ENCODE measurements at regions not wholly inside any gene's neighbourhood (a gene's known extent, or its start where the extent isn't known, plus 50 kb on each side); places are given as distances from the start of the nearest gene placed in this dataset.

DNA sequence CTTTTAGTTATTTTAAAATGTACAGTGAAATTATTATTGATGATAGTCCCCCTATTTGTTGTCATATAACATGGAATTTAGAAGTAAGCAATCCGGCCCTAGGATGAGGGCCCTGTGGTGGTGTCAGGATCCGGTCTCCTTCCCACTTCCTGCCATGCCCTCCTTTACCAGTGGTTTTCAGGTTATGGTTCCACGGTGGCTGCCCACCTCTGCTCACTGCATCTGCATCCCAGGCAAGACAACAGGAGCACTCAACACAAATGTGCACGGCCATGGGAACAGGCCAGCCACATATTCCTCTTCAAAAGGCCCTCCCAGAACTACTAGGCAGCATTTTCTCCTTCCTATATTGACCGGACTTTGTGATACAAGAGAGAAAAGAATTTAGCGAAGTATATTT lies 1007.2 kb downstream of the TBC1D22A start:
- DNase-seq (ENCODE audit: insufficient read length, low spot score) (no peak), FAIRE-seq (no peak)
- TF ChIP-seq PAX5 (IDR thresholded peaks at IDR 0.05; ENCODE audit: insufficient read depth, low read length, severe bottlenecking) = no peak
- no peak for TF ChIP-seq POLR2A (IDR thresholded peaks at IDR 0.05; ENCODE audit: low read depth, low read length)
- no peak for TF ChIP-seq POU2F2 (IDR thresholded peaks at IDR 0.05; ENCODE audit: low read depth, low read length)
- TF ChIP-seq TAF1 (IDR thresholded peaks at IDR 0.05; ENCODE audit: low read depth, low read length) = no peak
- TF ChIP-seq SPI1 (IDR thresholded peaks at IDR 0.05; ENCODE audit: low read depth, low read length) = no peak
- no peak for TF ChIP-seq POLR2AphosphoS5 (IDR thresholded peaks at IDR 0.05; ENCODE audit: low read depth, low read length)

DNA sequence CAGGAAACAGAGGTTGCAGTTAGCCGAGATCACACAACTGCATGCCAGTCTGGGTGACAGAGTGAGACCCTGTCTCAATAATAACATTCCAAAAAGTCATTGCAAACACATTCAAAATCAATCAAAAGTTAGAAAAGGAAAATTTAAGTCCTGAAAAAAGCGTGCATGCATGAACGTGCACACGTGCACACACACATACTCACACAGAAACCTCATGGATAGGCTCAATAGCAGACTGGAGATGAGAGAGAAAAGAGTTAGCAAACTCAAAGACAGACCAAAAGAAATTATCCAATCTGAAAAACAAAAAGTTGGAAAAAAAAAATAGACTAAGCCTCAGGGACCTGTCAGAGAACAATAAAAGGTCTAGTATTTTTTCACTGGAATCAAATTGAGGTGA lies 1005.6 kb downstream of the TBC1D22A start:
- FAIRE-seq (no peak), DNase-seq (ENCODE audit: insufficient read length, low spot score) (no peak)
- TF ChIP-seq POU2F2 (IDR thresholded peaks at IDR 0.05; ENCODE audit: low read depth, low read length) (no peak), TAF1 (IDR thresholded peaks at IDR 0.05; ENCODE audit: low read depth, low read length) (no peak), POLR2AphosphoS5 (IDR thresholded peaks at IDR 0.05; ENCODE audit: low read depth, low read length) (no peak), SPI1 (IDR thresholded peaks at IDR 0.05; ENCODE audit: low read depth, low read length) (no peak)

DNA sequence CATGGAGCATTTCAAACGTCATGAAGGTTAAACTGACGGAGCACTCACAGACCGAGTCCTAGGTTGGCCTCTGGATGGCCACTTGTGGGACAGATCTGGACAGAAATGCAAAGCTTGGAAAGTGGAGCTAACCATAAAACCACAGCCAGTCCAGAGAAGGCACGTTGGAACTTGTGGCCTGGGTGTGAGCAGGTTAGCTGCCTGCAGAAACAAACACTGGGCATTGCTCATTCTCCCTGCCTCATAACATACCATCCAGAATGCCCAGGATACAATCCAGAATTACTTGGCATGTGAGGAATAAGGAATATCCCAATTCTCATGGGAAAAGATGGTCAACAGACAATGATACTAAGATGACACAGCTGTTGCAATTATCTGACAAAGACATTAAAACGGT lies 1005.0 kb downstream of the TBC1D22A start:
- FAIRE-seq = no peak
- DNase-seq (ENCODE audit: insufficient read length, low spot score) = no peak
- TF ChIP-seq POLR2AphosphoS5 (IDR thresholded peaks at IDR 0.05; ENCODE audit: low read depth, low read length) (no peak), SPI1 (IDR thresholded peaks at IDR 0.05; ENCODE audit: low read depth, low read length) (no peak), POU2F2 (IDR thresholded peaks at IDR 0.05; ENCODE audit: low read depth, low read length) (no peak), TAF1 (IDR thresholded peaks at IDR 0.05; ENCODE audit: low read depth, low read length) (no peak), PAX5 (IDR thresholded peaks at IDR 0.05; ENCODE audit: insufficient read depth, low read length, severe bottlenecking) (no peak), POLR2A (IDR thresholded peaks at IDR 0.05; ENCODE audit: low read depth, low read length) (no peak)

DNA sequence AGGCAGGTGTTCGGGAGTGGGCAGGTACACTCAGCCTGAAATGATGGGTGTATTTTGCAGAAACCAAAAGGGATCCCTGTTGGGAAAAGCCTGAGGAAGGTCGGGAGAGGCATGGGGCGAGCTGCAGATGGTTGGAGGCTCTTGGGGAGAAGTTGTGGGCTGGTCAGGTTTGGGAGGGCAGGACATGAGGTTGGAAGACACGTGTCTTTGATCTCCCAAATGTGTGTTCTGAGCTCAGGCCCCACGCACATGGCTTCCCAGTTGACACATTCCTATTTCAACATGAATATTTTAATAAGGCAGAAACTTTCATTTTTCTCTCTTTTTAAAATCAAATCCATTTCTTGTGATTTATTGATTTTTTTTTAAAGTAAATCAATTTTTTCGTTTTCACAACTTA lies 1003.3 kb downstream of the TBC1D22A start:
- DNase-seq (ENCODE audit: insufficient read length, low spot score) (no peak), FAIRE-seq (no peak)
- no peak for TF ChIP-seq POLR2AphosphoS5 (IDR thresholded peaks at IDR 0.05; ENCODE audit: low read depth, low read length)
- no peak for TF ChIP-seq POU2F2 (IDR thresholded peaks at IDR 0.05; ENCODE audit: low read depth, low read length)
- no peak for TF ChIP-seq SPI1 (IDR thresholded peaks at IDR 0.05; ENCODE audit: low read depth, low read length)
- no peak for TF ChIP-seq POLR2A (IDR thresholded peaks at IDR 0.05; ENCODE audit: low read depth, low read length)
- no peak for TF ChIP-seq TAF1 (IDR thresholded peaks at IDR 0.05; ENCODE audit: low read depth, low read length)
- TF ChIP-seq PAX5 (IDR thresholded peaks at IDR 0.05; ENCODE audit: insufficient read depth, low read length, severe bottlenecking) = no peak

DNA sequence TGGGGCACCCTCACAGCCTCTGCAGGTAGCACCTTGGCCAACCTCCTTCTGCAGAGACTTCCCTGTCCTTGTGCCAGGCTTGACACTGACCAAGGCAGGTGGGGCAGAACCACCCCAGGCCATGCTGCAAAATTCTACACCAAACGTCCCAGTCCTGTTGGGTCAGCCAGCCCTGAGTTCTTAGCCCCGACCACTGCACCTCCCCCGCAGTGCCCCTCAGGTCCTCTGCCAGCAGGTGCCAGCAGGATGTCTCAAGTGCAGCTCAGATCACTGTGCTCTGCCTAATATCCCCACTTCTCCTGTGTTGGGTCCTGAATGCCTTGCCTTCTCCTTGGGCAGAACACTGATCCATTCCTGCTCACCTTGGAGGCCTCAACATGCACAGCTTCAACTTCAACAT lies 999.7 kb downstream of the TBC1D22A start:
- FAIRE-seq (no peak), DNase-seq (ENCODE audit: insufficient read length, low spot score) (no peak)
- TF ChIP-seq SPI1 (IDR thresholded peaks at IDR 0.05; ENCODE audit: low read depth, low read length) (no peak), POU2F2 (IDR thresholded peaks at IDR 0.05; ENCODE audit: low read depth, low read length) (no peak), TAF1 (IDR thresholded peaks at IDR 0.05; ENCODE audit: low read depth, low read length) (no peak), PAX5 (IDR thresholded peaks at IDR 0.05; ENCODE audit: insufficient read depth, low read length, severe bottlenecking) (no peak)

DNA sequence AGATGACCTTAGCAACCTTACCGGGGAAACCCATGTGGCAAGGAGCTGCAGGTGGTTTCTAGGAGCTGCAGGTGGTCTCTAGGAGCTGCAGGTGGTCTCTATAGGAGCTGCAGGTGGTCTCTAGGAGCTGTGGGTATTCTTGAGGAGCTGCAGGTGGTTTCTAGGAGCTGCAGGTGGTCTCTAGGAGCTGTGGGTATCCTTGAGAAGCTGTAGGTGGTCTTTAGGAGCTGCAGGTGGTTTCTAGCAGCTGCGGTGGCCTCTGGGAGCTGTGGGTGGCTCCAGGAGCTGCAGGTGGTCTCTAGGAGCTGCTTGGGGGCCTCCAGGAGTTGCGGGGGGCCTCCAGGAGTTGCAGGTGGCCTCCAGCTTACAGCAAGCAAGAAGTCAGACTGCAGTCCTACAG lies 997.5 kb downstream of the TBC1D22A start:
- FAIRE-seq = no peak
- DNase-seq (ENCODE audit: insufficient read length, low spot score) = no peak

DNA sequence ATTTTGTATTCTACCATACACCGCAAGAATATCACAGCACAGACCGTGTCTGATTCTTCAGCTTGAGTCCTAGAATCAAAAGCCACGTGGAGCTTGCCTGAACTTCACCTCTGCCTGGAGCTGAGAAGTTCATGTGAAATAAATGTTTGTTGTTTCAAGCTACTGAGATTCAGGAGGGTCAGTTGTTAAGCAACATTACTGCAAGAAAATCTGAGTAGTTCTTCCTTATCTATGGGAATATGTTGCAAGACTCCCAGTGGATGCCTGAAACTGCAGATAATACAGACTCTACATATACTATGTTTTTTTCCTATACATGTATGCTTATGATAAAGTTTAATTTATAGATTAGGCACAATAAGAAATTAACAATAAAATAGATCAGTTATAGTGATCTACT lies 995.3 kb downstream of the TBC1D22A start:
- DNase-seq (ENCODE audit: insufficient read length, low spot score) (no peak), FAIRE-seq (no peak)
- TF ChIP-seq POLR2AphosphoS5 (IDR thresholded peaks at IDR 0.05; ENCODE audit: low read depth, low read length) (no peak), SPI1 (IDR thresholded peaks at IDR 0.05; ENCODE audit: low read depth, low read length) (no peak), POU2F2 (IDR thresholded peaks at IDR 0.05; ENCODE audit: low read depth, low read length) (no peak), PAX5 (IDR thresholded peaks at IDR 0.05; ENCODE audit: insufficient read depth, low read length, severe bottlenecking) (no peak), POLR2A (IDR thresholded peaks at IDR 0.05; ENCODE audit: low read depth, low read length) (no peak), TAF1 (IDR thresholded peaks at IDR 0.05; ENCODE audit: low read depth, low read length) (no peak)

More for the DNA sequence above, 997.5 kb downstream of the TBC1D22A start:
- TF ChIP-seq POLR2A (IDR thresholded peaks at IDR 0.05; ENCODE audit: low read depth, low read length) (no peak), SPI1 (IDR thresholded peaks at IDR 0.05; ENCODE audit: low read depth, low read length) (no peak), POU2F2 (IDR thresholded peaks at IDR 0.05; ENCODE audit: low read depth, low read length) (no peak), PAX5 (IDR thresholded peaks at IDR 0.05; ENCODE audit: insufficient read depth, low read length, severe bottlenecking) (no peak), POLR2AphosphoS5 (IDR thresholded peaks at IDR 0.05; ENCODE audit: low read depth, low read length) (no peak), TAF1 (IDR thresholded peaks at IDR 0.05; ENCODE audit: low read depth, low read length) (no peak)

DNA sequence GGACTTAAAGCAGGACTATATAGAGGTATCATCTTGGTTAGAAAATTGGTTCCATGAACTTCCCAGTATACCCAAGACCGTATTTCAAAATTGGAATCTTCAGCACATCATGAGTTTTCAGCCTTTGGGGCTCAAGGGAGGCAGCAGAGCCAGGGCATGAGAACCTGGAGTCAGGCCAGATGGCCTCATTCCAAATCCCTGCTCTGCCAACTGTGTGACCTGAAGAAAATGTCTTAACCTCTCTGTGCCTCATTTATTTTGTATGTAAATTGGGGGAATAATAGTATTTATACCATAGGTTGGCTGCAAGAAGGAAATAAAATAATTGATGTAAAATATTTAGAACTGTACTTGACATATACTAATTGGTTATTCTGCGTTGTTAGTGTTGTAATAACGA lies 987.6 kb downstream of the TBC1D22A start:
- no peak for TF ChIP-seq POU2F2 (IDR thresholded peaks at IDR 0.05; ENCODE audit: low read depth, low read length)
- TF ChIP-seq POLR2A (IDR thresholded peaks at IDR 0.05; ENCODE audit: low read depth, low read length) = no peak
- TF ChIP-seq SPI1 (IDR thresholded peaks at IDR 0.05; ENCODE audit: low read depth, low read length) = no peak
- TF ChIP-seq PAX5 (IDR thresholded peaks at IDR 0.05; ENCODE audit: insufficient read depth, low read length, severe bottlenecking) = no peak
- no peak for TF ChIP-seq TAF1 (IDR thresholded peaks at IDR 0.05; ENCODE audit: low read depth, low read length)
- no peak for TF ChIP-seq POLR2AphosphoS5 (IDR thresholded peaks at IDR 0.05; ENCODE audit: low read depth, low read length)
- no peak for FAIRE-seq
- no peak for DNase-seq (ENCODE audit: insufficient read length, low spot score)

DNA sequence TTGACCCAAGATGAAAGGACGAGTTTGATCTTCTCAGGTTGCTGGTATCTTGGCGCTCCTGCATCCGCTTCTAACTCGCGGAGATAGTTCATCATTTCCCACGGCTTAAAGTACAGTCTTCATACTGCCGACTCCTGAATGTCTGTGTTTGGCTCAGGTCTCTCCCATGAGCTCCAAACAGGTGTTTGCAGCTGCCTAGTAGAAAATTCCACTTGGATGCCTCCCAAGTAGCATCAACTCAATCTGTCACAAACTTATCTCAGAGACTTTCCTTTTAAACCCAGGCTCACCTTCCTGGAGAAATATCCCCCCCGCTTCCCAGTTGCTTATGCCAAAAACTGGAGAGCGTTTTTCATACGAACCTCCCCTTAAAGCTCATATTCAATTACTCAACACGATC lies 986.5 kb downstream of the TBC1D22A start:
- TF ChIP-seq TAF1 (IDR thresholded peaks at IDR 0.05; ENCODE audit: low read depth, low read length) (no peak), POLR2AphosphoS5 (IDR thresholded peaks at IDR 0.05; ENCODE audit: low read depth, low read length) (no peak), POLR2A (IDR thresholded peaks at IDR 0.05; ENCODE audit: low read depth, low read length) (no peak), SPI1 (IDR thresholded peaks at IDR 0.05; ENCODE audit: low read depth, low read length) (no peak)
- DNase-seq (ENCODE audit: insufficient read length, low spot score) (no peak), FAIRE-seq (no peak)

DNA sequence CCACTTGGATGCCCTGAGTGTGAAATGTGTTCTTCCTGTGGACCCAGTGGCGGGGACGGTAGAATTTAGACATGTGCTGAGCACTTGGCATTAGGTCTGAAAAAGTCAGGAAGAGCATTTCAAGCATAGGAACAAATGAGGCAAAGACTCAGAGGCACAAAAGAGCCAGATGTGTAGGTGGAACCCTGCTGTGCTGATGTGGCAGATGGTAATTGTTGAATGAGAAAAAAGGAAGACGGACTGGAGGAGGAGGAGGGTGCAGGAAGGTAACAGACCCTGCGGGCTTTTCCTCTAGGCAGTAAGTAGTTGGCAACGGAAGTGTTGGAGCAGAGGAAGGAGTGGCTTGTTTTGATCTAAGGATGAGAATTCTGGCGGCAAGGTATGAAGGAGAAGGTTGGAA lies 985.8 kb downstream of the TBC1D22A start:
- no peak for DNase-seq (ENCODE audit: insufficient read length, low spot score)
- no peak for TF ChIP-seq PAX5 (IDR thresholded peaks at IDR 0.05; ENCODE audit: insufficient read depth, low read length, severe bottlenecking)
- TF ChIP-seq SPI1 (IDR thresholded peaks at IDR 0.05; ENCODE audit: low read depth, low read length) = no peak
- no peak for TF ChIP-seq POLR2A (IDR thresholded peaks at IDR 0.05; ENCODE audit: low read depth, low read length)
- TF ChIP-seq POLR2AphosphoS5 (IDR thresholded peaks at IDR 0.05; ENCODE audit: low read depth, low read length) = no peak
- TF ChIP-seq TAF1 (IDR thresholded peaks at IDR 0.05; ENCODE audit: low read depth, low read length) = no peak
- TF ChIP-seq POU2F2 (IDR thresholded peaks at IDR 0.05; ENCODE audit: low read depth, low read length) = no peak
- no peak for FAIRE-seq

Measured in GM12891 (cell line).